ENCODE measurements at regions not wholly inside any gene's neighbourhood (a gene's known extent, or its start where the extent isn't known, plus 50 kb on each side); places are given as distances from the start of the nearest gene placed in this dataset.
"Not testable (repeated sequence)": the region's sequence is repeated elsewhere in the genome, so short reads cannot be mapped to it uniquely, and the experiment has no call there.

DNA sequence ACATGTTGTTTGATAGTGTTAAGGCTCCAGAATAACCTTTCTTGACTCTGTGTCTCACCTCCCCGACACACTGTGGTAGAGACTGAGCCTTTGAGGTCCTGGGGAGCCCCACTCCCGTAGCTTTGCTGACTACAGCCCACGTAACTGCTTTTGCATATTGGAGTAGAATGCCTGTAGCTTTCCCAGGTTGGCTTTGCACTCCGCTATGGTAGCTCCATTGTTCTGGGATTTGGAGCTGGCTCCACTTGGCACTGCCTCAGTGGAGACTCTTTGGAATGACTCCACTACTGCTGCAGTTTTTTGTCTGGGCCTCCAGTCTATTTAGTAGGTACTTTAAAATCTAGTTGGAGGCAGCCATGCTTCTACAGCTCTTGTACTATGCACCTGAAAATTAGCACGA lies 56.2 kb upstream of the ANXA1 start:
- DNase-seq (ENCODE audit: low read depth), result no peak

DNA sequence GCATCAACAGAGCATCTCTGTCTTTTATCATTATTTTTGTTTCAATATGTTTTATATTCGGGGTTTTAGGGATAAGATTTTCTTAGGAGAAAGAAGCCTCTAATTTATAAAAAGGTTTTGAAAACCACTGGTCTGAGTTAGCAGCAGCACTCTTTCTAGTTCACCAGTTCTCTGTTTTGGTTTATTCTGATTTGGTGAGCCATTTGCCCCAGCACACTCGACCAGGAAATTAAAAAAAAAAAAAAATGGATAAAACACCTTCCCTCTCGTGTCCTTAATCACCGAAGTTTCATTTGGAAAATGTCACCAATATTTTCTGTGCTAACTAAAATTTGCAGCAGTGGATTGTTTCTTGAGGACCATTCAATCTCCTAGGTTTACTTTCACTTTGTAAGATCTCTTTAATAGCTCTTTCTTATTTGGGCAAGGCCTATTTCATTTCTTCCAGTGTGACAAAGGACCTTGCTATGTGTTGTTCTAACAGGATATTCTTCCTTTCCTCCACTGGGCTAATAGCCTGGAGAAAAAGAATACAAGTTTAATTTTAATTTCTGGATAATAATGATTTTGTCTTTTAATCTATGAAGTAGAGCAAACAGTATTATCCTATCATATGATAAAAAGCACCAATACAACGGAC lies 57.8 kb upstream of the ANXA1 start:
- no peak for DNase-seq (ENCODE audit: low read depth)

DNA sequence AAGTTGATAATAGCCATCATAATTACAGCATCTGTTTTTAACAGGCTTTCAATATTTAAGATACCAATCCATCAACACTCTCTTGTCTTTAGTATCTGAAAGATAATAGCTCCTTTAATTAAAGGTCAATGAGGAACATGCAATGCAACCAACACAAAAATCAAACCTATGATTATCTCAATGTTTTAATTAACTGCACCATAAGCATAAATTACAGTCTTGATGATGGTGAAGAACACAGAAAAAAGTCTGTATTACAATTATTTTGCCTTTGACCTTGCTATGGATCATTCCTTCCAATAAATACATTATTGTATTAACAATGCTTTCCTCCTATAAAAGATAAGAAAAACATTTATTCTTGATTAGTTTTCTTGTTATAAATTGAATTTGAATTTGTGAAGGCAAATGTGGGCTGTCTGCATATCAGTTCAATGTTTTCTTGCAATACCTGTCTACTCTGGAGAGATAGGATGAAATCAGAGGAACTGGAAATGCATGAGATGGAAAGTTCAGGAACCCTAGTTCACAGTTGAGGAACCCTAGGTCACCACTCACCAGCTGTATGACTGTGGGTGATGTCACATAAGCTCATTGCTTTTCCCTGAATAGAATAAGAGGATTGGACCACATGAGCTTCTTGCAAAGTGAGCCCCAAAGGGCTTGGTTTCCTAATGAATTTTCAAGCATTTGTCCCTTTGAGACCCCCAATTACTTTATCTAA lies 58.5 kb upstream of the ANXA1 start:
- DNase-seq (ENCODE audit: low read depth), result no peak

DNA sequence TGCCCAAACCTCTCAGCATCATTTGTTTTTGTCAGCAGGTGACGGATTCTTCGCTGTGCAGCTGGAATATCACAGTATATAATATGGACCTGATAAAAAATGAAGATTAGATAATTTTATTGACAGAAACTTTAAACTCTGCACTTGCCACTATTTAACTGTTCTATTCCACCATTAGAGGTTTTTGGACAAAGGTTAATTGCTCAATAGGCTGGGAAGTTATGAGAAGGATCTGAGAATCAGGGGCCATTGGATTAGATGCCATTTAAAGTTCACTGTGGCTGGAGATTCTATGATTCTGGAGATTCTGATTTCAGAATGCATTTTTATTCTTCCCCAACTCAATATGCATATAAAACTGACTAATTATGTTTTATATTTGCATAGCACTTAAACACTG lies 59.8 kb upstream of the ANXA1 start:
- DNase-seq (ENCODE audit: low read depth), result no peak

DNA sequence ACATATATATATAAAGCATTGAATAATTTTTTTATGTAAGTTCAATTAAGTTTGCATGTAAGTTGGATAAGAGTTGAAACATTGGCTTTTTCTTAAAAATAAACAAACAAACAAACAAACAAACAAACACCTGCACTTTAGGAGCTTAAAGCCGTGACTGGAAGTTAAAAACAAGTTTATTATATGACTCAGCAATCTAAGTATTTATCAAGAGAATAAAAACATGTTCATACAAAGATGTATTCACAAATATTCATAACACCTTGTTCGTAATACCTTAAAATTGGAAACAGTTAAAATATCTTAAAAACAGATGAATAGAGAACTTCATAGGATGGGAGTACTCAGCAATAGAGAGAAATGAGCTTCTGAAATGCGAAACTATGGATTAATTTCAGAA lies 61.5 kb upstream of the ANXA1 start:
- no peak for DNase-seq (ENCODE audit: low read depth)

DNA sequence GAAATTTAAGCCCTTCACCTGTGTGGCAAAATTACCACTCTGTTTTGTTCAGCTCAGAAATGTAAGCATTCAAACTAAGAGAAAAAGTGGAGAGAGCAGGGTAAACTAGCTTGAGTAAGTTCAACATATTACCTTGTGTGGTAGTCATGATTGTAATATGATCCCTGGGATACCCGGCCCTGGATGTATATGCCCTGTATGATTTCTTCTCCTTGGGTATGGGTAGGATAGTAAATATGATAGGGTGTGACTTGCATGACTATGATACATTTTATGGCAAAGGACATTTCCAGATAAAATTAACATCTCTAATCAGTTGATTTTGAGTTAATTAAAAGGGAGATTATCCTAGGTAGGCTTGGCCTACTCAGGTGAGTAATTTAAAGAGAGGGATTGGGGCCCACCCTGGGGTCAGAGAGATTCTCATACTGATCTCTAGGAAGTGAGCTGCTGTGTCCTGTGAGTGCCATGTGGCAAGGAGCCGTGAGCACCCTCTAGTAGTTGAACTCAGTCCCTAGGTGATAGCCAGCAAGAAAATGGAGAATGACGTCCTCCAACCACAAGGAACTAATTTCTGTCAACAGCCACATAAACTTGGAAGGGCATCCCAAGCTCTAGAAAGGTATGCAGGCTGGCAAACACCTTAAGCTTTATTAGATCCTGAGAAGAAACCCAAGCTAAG lies 62.2 kb upstream of the ANXA1 start:
- no peak for DNase-seq (ENCODE audit: low read depth)

DNA sequence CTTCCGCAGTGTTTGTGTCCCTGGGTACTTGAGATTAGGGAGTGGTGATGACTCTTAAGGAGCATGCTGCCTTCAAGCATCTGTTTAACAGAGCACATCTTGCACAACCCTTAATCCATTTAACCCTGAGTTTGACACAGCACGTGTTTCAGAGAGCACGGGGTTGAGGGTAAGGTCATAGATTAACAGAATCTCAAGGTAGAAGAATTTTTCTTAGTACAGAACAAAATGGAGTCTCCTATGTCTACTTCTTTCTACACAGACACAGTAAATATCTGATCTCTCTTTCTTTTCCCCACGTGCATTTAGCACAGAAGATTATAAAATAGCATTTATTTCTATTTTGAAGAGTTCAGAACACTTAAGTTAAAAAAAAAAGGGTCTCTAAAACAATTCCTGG lies 63.8 kb upstream of the ANXA1 start:
- not testable (repeated sequence) for DNase-seq (ENCODE audit: low read depth)

DNA sequence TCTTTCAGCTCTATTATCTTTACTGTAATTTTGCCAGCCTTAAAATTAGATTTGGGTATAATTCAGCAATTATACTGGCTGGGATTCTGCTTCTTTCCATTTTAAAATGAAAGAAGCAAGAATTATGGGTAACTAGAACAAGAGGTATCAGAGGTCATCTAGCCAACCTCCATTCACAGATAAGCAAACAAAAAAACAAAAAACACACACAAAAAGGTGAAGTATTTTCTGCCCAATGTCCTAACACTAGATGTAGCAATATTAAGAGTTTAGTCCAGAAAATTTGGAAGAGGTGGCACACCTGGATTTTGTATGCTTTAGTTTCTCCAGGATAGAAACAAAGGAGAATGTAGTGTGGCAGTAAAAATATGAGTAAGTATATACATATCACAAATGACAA lies 68.1 kb upstream of the ANXA1 start:
- DNase-seq (ENCODE audit: low read depth), result no peak

DNA sequence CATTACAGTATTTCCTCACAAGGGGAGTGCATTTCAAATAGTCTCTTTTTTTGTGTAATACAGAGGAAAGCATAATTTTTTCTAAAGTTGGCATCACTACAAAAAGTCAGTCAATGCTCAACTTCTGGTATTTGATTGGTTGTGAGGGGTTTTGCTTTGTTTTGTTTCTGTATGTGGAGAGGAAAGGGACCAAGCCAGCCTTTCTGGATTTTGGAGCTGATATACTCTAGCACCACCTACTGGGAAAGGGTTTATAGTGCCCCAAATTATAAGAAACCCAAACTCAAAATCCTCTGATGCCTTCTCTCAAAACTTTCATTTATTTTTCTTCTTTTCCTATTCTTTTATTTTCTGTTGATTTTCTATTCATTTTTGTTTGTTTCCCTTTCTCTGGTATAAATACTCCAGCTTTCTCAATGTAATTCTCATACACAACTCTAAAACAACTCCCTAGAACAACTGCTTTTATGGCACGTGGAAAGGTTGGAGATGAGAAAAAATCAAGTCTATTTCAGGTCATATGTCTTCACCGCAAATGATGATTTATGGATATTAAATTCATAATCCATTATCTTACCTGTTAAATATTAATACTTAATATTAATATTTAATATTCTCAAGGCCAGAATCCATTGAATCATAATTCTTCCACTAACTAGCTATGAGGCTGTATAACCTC lies 69.5 kb upstream of the ANXA1 start:
- DNase-seq (ENCODE audit: low read depth), result peak; percentile 43

DNA sequence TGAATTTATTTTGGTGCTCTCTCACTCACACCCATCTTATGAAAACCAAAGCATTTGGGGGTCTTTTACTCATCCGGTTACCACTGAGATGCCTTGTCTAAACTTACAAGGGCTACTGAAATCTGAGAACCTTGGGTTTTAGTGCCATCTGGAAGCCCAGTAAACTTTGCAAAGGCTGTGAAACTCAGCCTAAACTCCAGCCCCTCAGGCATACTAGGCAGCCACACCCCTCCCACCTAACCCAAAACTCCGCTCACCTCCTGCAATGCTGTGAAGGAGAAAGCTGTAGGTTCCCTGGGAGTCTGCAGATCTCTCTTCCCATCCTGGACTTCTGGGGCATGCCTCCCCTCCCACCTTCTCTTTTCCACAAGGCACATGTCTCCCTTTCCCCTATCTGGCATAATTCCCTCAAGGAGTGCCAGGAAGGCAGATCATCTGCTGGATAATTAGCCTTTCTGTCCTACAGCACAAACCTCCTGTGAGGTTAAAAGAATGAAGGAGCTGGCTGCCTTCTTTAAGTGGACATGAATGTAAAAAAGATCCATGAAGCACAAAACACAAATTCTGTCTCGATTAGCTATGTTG lies 71.5 kb upstream of the ANXA1 start:
- no peak for DNase-seq (ENCODE audit: low read depth)

DNA sequence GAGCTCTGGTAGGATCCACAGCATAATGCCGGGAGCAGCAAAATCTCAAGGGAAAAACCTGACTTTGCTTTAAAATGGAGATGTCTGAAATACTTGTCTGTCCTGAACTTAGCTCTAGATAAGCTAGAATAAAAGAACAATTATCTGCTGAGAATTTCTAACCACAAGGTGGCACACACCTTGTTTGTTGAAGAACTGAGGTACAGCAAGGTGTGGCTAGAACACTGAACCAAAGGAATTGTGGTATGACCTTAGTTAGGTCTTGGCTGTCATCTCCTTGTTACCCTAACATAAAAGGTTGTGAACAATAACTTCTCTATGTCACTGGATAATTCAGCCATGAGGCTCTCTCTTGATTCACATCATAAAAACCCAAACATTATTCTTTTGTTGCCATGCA lies 72.3 kb upstream of the ANXA1 start:
- DNase-seq (ENCODE audit: low read depth), result no peak

DNA sequence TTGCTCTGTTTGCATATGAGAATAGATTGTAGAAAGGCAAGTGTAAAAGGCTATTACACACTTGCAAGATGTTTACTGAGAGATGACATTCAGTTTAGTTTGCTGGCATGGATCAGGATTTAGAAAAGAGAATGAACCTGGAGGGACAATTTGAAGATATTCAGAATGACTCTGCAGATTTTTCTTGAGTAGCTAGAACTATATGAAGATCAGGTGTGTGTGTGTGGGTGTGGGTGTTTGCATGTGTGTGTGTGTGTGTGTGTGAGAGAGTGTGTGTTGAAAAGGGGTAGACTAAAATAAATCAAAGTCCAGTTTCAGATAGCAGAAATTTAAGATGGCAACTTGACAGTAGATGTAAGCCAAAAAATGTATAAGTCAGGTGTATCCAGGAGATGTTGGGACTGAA lies 74.0 kb upstream of the ANXA1 start:
- DNase-seq (ENCODE audit: low read depth), result no peak

DNA sequence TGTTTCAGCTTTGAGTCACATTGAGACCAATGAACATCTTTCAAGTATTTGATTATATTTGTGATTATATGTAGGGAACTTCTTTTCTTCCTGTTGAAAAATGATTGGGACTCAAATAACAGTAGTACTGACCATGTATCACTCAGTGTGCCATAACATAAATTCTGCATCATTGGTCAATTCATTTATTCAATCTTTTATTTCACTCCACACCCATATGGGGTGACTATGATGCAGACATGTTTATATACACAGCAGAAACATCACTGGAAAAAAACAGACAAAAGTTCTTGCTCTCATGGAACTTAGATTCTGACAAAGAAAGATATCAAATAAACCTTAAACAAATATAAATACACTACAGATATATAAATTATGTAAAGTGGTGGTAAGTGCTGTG lies 74.7 kb upstream of the ANXA1 start:
- no peak for DNase-seq (ENCODE audit: low read depth)

DNA sequence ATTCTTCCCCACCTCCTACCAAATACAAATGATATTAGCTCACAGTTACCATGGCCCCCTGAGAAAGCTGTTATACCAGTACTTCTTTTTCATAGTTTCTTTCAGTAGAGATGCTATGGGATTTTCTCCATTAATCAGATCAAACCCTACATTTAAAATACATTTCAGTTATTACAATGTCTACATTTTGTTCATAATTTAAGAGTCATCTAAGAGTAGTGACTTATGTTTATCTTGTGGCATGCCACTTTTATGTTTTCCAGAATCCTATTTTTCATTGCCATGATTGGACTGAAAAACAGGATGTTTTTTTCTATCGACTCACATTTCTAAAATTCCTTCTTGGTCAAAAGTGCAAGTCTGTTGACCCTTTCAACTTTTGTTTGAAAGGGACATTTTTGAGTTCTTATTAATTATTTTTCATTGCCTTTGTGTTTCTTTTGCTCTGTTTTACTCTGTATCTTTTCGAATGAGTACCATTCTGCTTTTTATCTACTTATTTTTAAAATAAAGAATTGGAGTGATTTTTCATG lies 77.4 kb upstream of the ANXA1 start:
- DNase-seq (ENCODE audit: low read depth), result no peak

DNA sequence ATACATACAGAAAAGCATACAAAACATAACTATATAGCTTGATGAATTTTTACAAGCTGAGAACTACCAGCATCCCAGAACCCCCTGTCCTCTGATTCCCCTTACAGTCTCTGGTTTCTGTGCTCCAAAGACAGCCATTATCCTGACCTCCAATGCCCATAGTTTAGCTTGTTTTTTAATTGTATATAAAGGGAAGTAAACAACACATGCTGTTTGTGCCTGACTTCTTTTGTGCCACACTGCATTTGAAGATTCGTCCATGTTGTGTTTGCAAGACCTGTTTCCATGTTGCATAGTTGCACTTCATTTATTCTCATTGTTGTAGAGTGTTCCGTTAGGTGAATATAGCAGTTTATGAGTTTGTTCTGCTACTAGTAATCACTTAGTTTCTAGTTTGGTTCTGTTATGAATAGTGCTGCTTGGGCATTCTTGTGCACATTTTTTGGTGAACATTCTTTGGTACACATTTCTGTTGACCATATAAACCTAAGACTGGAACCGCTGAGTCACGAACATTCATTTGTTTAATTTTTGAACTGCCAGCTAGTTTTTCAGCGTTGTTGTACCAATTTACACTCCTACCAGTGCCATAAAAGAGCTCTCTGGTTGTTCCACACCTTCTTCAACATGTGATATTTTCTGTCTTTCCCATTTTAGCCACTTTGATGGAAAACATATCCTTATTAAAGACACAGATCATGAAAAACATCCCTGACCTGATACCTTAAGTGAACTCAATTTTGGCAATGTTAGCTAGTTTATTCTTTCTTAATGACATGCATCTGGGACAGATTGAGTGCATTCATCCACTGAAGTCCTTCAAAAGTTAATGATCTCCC lies 78.1 kb upstream of the ANXA1 start:
- DNase-seq (ENCODE audit: low read depth), result no peak

DNA sequence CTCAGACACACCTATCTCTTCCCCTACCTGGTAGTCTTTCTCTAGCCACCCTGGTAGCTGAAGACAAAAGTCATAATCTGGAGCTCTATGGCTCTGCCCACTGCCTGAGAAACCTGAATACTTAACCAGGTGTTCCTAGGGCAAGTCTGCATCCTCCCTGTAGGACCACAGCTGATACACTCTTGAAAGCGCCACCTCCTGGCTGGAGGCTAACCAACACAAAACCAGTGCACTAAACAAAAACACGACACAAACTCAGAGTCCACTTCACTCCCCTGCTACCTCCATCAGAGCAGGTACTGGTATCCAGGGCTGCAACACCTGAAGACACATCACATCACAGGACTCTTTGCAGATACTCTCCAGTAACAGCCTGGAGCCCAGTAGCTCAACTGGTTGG lies 84.6 kb upstream of the ANXA1 start:
- no peak for DNase-seq (ENCODE audit: low read depth)

DNA sequence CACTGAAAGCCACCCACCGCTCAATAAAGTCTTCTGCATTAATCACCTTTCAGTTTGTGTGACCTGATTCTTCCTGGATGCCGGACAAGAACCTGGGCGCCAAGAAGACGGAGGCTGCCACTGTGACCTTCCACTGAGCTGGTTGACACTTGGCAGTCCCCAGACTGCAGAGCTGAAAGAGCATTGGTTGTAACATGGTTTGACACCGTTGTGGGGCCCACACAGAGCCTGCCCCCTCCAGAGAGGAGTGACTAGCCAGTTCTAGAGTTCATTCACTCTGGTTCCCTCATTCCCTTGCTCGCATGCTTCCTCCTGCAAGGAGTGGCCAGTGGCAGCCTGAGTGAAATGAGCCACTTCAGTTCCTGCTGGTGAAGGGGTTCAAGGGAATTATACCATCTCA lies 86.2 kb upstream of the ANXA1 start:
- no peak for DNase-seq (ENCODE audit: low read depth)

DNA sequence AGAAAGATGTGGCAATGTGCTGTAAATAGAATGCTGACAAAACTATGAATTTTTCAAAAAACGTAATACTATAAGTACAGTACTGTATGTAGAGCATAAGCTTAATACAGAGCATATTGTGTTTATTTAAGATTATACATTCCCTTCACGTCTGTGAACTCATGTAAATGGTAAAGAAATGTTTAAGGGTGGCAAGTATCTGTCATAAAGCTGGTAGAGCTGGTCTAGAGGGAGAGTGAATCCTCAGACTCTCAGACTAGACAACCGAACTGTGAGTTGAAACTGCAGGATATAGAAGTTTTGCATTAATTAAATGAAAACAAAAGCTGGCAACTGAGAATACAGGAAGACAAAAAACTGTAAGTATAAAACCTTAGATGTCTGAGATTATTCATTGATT lies 87.3 kb upstream of the ANXA1 start:
- DNase-seq (ENCODE audit: low read depth), result no peak

DNA sequence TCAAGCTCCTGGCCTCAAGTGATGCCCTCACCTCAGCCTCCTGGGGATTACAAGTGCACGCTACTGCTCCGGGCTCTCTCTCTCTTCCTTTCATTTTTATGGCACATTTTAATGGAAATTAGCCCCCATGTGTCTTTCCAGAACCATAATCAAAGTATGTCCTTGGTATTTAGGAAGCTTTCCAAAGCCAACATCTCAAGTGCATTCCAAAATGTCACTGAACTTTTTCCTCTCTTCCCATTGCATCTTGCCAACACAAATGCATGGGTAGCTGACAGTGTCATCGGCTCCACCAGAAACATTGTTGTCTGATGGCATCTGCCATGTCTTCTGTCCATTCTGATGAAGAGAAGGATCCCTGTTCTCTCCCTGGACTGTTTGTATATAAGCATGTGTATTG lies 90.5 kb upstream of the ANXA1 start:
- DNase-seq (ENCODE audit: low read depth), result no peak

DNA sequence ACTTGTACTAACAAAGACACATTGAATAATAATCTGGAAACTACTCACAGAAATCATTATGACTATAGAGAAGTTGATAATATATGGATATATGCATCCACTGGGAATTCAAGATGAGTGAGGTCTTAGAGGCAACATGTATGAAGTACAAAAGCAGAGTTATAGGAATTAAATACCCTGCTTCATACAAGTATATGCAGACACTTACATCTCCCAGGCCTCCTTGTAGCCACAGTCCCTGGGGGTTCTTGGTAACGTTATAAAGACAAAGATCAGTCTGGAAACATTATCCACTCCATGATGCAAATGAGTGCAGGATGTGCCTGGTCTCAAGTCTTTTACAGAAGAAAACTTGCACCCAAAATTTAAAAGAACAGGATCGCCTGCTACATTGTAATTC lies 92.4 kb upstream of the ANXA1 start:
- DNase-seq (ENCODE audit: low read depth), result no peak

DNA sequence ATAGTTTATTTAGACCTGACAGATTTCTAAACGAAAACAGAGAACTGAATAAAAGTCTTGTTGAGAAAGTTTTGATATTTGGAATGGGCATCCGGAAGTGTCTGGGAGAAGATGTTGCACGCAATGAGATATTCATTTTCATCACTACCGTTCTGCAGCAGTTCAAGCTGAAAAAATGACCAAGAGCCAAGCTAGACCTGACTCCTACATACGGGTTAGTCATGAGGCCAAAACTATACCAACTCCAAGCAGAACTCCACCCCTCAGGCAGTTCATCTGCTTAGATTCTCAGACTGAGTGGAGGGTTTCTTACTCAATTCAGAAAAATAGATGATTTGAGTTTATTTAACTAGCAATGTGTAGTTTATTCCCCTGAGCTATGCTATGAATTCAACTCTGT lies 95.4 kb upstream of the ANXA1 start:
- no peak for DNase-seq (ENCODE audit: low read depth)
